HepG2 (cell line): ENCODE measurements at regions not wholly inside any gene's neighbourhood (a gene's known extent, or its start where the extent isn't known, plus 50 kb on each side); places are given as distances from the start of the nearest gene placed in this dataset.

Experiments
- ATAC-seq: fragments of 200-7000 bp; cut with Tn5 transposase; 3 replicates; pipeline ENCODE4 v1.9.1; 2020; ENCODE audit warnings: mild to moderate bottlenecking, moderate library complexity
- BruUV-seq: library from RNA; stranded (reverse); fragments of 400-500 nt; replicated peaks from 2 replicates; lab custom pipeline; 2021; lab: Mats Ljungman, UMichigan
- CTCF ChIA-PET: fragments of 300-600 bp; formaldehyde crosslinking; extraction: SDS; loops from one replicate; lab custom pipeline; 2021; ENCODE audit warnings: low total read pairs, inconsistent platforms, low intra/inter-chr PET ratio; lab: Yijun Ruan, JAX
- POLR2A ChIA-PET: fragments of 350-600 bp; sonication (Branson Sonifier 250); formaldehyde crosslinking; loops from one replicate; lab custom pipeline; 2020; ENCODE audit warnings: antibody characterized with exemption, inconsistent platforms; lab: Yijun Ruan, JAX
- DNase-seq: peaks from one replicate; pipeline ENCODE4 v3.0.0-alpha.2; 2015; ENCODE audit warnings: low spot score
- FAIRE-seq: peaks from 3 replicates; lab custom pipeline; 2011; peaks lifted over from hg19 to GRCh38; lab: Jason Lieb, UNC
- H2AFZ ChIP-seq: one replicate; pipeline ENCODE4 v1.6.1; 2011; ENCODE audit warnings: low read length, inconsistent platforms
- H3K27ac ChIP-seq: fragments of 300-600 bp; 3 replicates; pipeline ENCODE4 v1.8.0; 2011; ENCODE audit warnings: mixed run types, mild to moderate bottlenecking, mixed read lengths, low read length, inconsistent platforms; ENCODE audit not compliant: insufficient read depth; ENCODE audit errors: extremely low read length
- H3K27me3 ChIP-seq, 2 experiments: fragments of 200-600 bp in 1 of 2; 2 replicates in 1 of 2; 3 replicates in 1 of 2; pipeline versions ENCODE4 v1.6.0 to v1.8.0; 2011; ENCODE audit warnings: low read length in 2 of 2, mild to moderate bottlenecking in 2 of 2, moderate library complexity in 2 of 2, inconsistent platforms in 1 of 2; ENCODE audit not compliant: insufficient read depth in 2 of 2, control insufficient read depth in 1 of 2
- H3K36me3 ChIP-seq, 2 experiments: fragments of 200-600 bp in 1 of 2; replicated peaks in 1 of 2; 2 replicates in 1 of 2; 3 replicates in 1 of 2; pipeline versions ENCODE4 v1.5.1 to v1.8.0; 2011; ENCODE audit warnings: low read length in 2 of 2, inconsistent platforms in 1 of 2; ENCODE audit not compliant: insufficient read depth in 2 of 2, control insufficient read depth in 1 of 2
- H3K4me1 ChIP-seq: 2 replicates; pipeline ENCODE4 v1.5.1; 2012; ENCODE audit warnings: low read length, inconsistent platforms; ENCODE audit not compliant: insufficient read depth
- H3K4me2 ChIP-seq: 2 replicates; pipeline ENCODE4 v1.6.0; 2011; ENCODE audit warnings: low read depth, low read length, inconsistent platforms
- H3K4me3 ChIP-seq, 3 experiments: fragments of 200-600 bp in 1 of 3; sonication (generic), shearing (Covaris generic) in 1 of 3; replicated peaks in 1 of 3; 2 replicates each; pipeline ENCODE4 v1.5.1; 2011 to 2016; ENCODE audit warnings: low read length in 3 of 3, inconsistent platforms in 2 of 3, low read depth in 2 of 3, mild to moderate bottlenecking in 2 of 3, control low read depth in 1 of 3, mixed read lengths in 1 of 3; ENCODE audit not compliant: insufficient read depth in 1 of 3
- H3K79me2 ChIP-seq: one replicate; pipeline ENCODE4 v1.6.1; 2011; ENCODE audit warnings: low read length, inconsistent platforms; ENCODE audit not compliant: insufficient read depth
- H3K9ac ChIP-seq: 2 replicates; pipeline ENCODE4 v1.6.0; 2011; ENCODE audit warnings: mild to moderate bottlenecking, low read depth, low read length, inconsistent platforms; ENCODE audit not compliant: insufficient read depth
- H3K9me3 ChIP-seq: 2 replicates; pipeline ENCODE4 v1.5.1; 2012; ENCODE audit warnings: mild to moderate bottlenecking, low read length
- H4K20me1 ChIP-seq: 2 replicates; pipeline ENCODE4 v1.6.0; 2011; ENCODE audit warnings: inconsistent platforms, mild to moderate bottlenecking, low read length, moderate library complexity; ENCODE audit not compliant: insufficient read depth
- ATAD3A ChIP-seq: sonication (generic); formaldehyde crosslinking; IDR thresholded peaks from 2 replicates; pipeline ENCODE4 v1.4.0; 2020; ENCODE audit warnings: missing genetic modification reagents
- EED ChIP-seq: sonication (generic); formaldehyde crosslinking; IDR thresholded peaks from 2 replicates; pipeline ENCODE4 v1.5.0; 2020; ENCODE audit warnings: mild to moderate bottlenecking, missing genetic modification reagents
- FOXM1 ChIP-seq: sonication (generic); formaldehyde crosslinking; IDR thresholded peaks from 2 replicates; pipeline ENCODE4 v1.5.0; 2020; ENCODE audit warnings: missing genetic modification reagents
- NKX3-1 ChIP-seq: sonication (generic); formaldehyde crosslinking; IDR thresholded peaks from 2 replicates; pipeline ENCODE4 v1.5.0; 2020; ENCODE audit warnings: missing genetic modification reagents
- REXO4 ChIP-seq: sonication (generic); formaldehyde crosslinking; IDR thresholded peaks from 2 replicates; pipeline ENCODE4 v1.8.0; 2022; ENCODE audit warnings: missing genetic modification reagents, mild to moderate bottlenecking, borderline replicate concordance
- SYNCRIP ChIP-seq: fragments of 200-400 bp; formaldehyde crosslinking; IDR thresholded peaks from 2 replicates; pipeline ENCODE4 v1.6.1; 2018; ENCODE audit warnings: mild to moderate bottlenecking, low read depth, low read length; ENCODE audit not compliant: insufficient read depth
- ZNF761 ChIP-seq: sonication (generic); formaldehyde crosslinking; conservative IDR thresholded peaks from 2 replicates; pipeline ENCODE4 v1.4.0; 2020; ENCODE audit warnings: mild to moderate bottlenecking, missing genetic modification reagents
- WGBS: methylation state at CpG from one replicate; pipeline ENCODE4 v1.1.6; 2017; ENCODE audit warnings: low lambda C conversion rate; 5-methylcytosine and 5-hydroxymethylcytosine counted together
- in situ Hi-C: cut with HindIII; loops from 2 replicates; pipeline ENCODE4 v1.10.0; 2017; ENCODE audit warnings: low pct_unique_long_range_greater_than_20kb; ENCODE audit not compliant: extremely low pct_ligation_motif_present
- intact Hi-C: fragments of 100-400 bp; cut with micrococcal nuclease; formaldehyde crosslinking; loops from one replicate; pipeline ENCODE4 v1.10.0; 2022; ENCODE audit not compliant: unreplicated experiment

DNA sequence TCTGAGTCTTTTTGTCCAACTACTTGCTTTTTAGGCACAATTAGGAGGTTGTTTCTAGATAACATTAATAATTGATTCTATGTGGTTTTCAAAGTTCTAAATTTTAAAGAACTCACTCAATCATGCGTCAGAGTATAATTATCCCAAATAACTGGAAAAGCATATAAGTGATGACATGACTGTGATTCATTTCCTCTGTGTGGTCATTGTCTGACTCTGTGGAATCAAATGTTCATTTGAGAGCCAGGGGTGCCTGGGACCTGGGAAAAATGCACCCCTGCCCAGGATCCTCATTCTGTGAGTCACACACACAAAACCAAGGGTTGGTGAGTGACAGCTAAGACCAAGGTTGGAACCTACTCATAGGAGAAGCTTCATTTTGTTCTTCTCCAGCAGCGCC is 127.1 kb upstream of the MLIP start:
- no peak overlapping the region for H3K4me2 ChIP-seq
- no peak overlapping the region for H2AFZ ChIP-seq
- ATAC-seq: no peak
- intact Hi-C loops (loop anchor here (5.0 to 10.0 kb wide), 2 partner anchors 731 to 1258 kb away; no protein-coding TSS in a partner anchor), in situ Hi-C loops (loop anchor here (10.0 to 25.0 kb wide), 3 partner anchors 728 to 1253 kb away; no protein-coding TSS in a partner anchor)
- TF ChIP-seq NKX3-1 (CRISPR knock-in tag) (no peak), ZNF761 (CRISPR knock-in tag) (no peak), REXO4 (CRISPR knock-in tag) (no peak), FOXM1 (CRISPR knock-in tag) (no peak), ATAD3A (no peak), EED (CRISPR knock-in tag) (no peak)
- no peaks in the 10 kb centered on the region for H3K36me3 ChIP-seq
- H3K27ac ChIP-seq: no peak overlapping the region
- H3K4me3 ChIP-seq: no peak overlapping the region
- BruUV-seq: no TSS peak
- no peaks in the 10 kb centered on the region for H3K9me3 ChIP-seq
- CTCF ChIA-PET: interaction anchor here (1.3 kb wide), 1 partner anchor 284 kb away, joined by 3 read pairs; no protein-coding TSS in a partner anchor
- POLR2A ChIA-PET: no interaction called here
- H4K20me1 ChIP-seq: no peaks in the 10 kb centered on the region
- no peak for FAIRE-seq
- H3K79me2 ChIP-seq: no peaks in the 10 kb centered on the region
- no peaks in the 10 kb centered on the region for H3K27me3 ChIP-seq
- no peak overlapping the region for H3K9ac ChIP-seq
- WGBS: 26% methylated on average over 2 of the region's 2 CpGs
- no peaks in the 10 kb centered on the region for H3K4me1 ChIP-seq
- DNase-seq: peak; percentile 15

DNA sequence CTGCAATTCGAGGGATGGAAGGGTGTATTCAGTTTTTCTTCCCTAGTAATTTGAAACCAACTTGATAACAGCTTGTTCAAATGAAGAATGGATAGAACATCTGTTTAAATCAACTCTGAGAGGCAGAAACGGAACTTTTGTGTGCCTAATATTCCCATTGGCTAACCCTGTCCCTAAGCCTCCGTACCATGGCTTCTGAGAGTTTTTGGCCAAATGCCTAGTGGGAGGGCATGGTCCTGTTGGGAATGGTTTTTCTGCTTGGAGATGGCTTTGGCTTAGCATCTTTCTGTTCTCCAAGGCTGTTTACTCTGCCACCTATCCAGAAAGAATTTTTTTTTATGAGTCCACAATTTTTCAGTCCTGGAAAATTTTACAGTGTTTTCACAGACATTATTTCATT is 126.7 kb upstream of the MLIP start:
- no TSS peak for BruUV-seq
- DNase-seq (no peak), FAIRE-seq (no peak), ATAC-seq (no peak)
- no peak overlapping the region for H3K4me2 ChIP-seq
- H3K4me1 ChIP-seq: no peaks in the 10 kb centered on the region
- no peaks in the 10 kb centered on the region for H4K20me1 ChIP-seq
- H3K4me3 ChIP-seq: no peak overlapping the region
- in situ Hi-C loops (loop anchor here (10.0 to 25.0 kb wide), 3 partner anchors 728 to 1253 kb away; no protein-coding TSS in a partner anchor), intact Hi-C loops (loop anchor here (5.0 to 10.0 kb wide), 2 partner anchors 730 to 1258 kb away; no protein-coding TSS in a partner anchor)
- no peaks in the 10 kb centered on the region for H3K27me3 ChIP-seq
- no peak overlapping the region for H3K9ac ChIP-seq
- ChIA-PET CTCF (interaction anchor here (1.3 kb wide), 1 partner anchor 283 kb away, joined by 3 read pairs; no protein-coding TSS in a partner anchor), POLR2A (no interaction called here)
- no peaks in the 10 kb centered on the region for H3K79me2 ChIP-seq
- H2AFZ ChIP-seq: no peak overlapping the region
- H3K27ac ChIP-seq: no peak overlapping the region
- 4% methylated on average over 3 of the region's 3 CpGs for WGBS
- no peaks in the 10 kb centered on the region for H3K36me3 ChIP-seq
- TF ChIP-seq SYNCRIP: no peak
- no peaks in the 10 kb centered on the region for H3K9me3 ChIP-seq
